A172 (cell line): ENCODE measurements at regions not wholly inside any gene's neighbourhood (a gene's known extent, or its start where the extent isn't known, plus 50 kb on each side); places are given as distances from the start of the nearest gene placed in this dataset.
A peak's percentile ranks its signal among the peaks of the same experiment; 100 is the strongest.

ENCODE experiments used
- DNase-seq: peaks from one replicate; pipeline ENCODE4 v3.0.0-alpha.2; 2015; ENCODE audit warnings: low spot score

GRCh38 chr4:14431155-14432134 is 570.8 kb upstream of the CPEB2 start:
- DNase-seq: no peak

DNA sequence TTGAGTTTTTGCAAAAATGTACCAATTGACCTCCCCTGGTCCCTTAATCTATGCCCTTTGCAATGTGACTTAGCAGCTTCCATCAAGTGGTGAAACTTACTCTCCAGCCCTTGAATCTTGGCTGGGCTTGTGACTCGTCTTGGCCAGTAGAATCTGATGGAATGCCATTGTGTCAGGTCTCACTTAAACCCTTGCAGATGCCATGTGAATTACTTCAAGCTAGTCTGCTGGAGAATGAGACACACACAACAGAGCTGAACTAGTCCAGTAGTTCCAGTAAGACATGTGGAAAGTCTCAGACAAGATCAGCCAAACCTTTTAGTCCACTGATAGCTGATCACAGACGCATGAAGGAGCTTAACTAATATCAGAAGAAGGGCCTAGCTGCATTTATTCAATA is 567.8 kb upstream of the CPEB2 start:
- DNase-seq: no peak

DNA sequence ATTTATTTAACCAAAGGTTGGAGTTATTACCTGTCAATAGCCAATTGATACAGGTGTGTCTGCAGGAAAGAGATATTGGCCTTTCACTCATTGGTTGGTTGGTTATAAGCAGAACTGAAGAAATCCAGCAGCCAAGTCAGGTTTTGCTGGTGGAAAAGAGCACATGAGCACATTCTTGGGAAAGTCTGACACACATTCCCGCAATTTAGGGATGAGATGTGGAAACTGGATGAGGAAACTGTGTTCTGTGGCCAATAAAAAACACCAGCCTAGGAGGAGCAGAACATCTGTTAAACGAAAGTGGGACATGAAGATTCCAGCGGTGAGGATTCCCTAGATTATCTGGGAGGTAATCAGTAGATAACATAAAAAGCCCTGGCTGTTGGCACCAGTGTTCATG is 567.4 kb upstream of the CPEB2 start:
- DNase-seq: no peak

- no peak for DNase-seq
Measured at GRCh38 chr4:14441561-14441960, 560.7 kb upstream of the CPEB2 start.

DNA sequence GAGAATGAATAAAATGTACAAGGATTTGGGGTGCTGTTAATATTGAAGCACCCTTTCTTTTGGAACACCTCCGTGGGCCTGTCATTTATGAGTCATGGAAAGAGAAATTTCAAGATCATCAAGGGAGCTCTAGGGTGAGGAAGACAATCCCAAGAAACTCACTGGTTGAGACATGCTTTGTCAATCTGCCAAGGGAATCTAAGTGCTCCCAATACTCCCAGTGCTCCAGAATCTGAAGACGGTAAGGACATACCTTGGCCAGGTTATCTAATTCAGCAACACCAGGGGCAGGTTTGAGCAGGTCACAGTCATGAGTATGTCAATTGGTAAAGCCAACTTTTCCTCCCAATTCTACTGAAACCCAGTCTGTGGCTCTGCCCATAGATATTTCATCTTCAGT is 556.4 kb upstream of the CPEB2 start:
- no peak for DNase-seq

DNA sequence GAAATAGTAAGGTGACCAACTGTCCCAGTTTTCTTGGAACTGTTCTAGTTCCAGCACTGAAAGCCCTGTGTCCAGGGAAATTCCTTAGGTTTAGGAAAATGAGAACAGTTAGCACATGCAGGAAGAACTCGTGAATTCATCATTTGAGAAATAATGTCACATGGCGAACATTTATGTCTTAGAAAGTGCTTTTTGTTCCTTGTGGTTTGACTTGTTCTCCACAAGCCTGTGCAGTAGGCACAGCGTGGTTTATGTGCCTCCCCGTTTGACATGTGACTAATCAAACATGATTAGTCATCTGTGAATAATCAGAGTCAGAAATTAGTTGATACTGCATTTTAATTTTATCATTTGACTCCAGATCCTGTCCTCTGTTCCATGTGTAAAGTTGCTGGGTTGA is 556.0 kb upstream of the CPEB2 start:
- DNase-seq: peak; percentile 14

- DNase-seq: no peak
Measured at GRCh38 chr4:14446904-14447303, 555.4 kb upstream of the CPEB2 start.

DNA sequence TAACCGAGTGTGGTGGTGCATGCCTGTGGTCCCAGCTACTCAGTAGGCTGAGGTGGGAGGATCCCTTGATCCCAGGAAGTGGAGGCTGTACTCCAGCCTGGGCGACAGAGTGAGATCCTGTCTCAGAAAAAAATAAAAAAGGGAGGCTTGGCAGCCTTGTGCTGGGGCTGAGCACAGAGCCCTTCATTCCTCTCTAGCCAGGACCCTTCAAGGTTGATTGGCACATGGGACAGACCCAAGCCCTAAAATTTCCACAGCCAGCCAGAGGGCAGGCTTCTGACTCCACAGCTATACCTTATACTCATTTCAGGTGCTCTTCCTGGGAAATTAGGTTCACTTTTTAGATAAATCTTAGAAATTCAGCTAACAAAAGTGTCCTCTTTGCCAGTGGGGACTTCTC is 553.0 kb upstream of the CPEB2 start:
- DNase-seq: no peak

DNA sequence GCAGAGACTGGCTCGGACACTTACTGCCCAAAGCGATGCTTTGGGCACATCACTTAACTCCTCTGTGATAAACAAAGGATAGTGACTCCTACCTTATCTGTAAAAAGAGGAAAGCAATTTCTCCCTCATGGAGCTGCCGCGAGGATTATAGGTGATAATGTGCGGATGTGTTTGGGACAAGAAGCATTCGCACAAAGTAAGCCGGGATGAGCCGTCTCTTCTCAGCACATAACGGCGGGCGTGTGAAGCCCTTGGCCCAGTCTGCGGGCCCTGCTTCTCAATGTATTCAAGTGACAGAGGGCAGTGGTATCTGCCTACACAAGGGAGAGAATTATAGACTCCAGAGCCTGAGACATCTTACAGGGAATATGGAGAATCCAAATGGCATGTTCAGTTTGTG is 550.3 kb upstream of the CPEB2 start:
- DNase-seq: no peak

- DNase-seq: no peak
Measured at GRCh38 chr4:14452764-14453163, 549.5 kb upstream of the CPEB2 start.

DNA sequence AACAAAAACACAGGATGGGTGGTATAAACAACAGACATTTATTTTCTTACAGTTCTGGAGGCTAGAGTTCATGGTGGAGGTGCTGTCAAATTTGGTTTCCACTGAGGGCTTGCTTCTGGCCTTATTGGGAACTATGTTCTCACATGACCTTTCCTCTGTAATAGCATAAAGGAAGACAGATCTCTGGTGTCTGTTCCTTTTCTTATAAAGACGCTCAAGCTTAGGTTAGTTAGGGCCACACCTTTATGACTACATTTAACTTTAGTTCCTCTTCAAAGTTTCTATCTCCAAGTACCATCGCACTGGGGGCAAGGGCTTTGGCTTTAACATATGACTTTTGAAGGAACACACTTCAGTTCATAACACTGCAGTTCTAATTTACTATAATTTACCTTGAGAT is 543.8 kb upstream of the CPEB2 start:
- DNase-seq: no peak

GRCh38 chr4:14465057-14465456 is 537.2 kb upstream of the CPEB2 start:
- no peak for DNase-seq

GRCh38 chr4:14465507-14465906 is 536.8 kb upstream of the CPEB2 start:
- no peak for DNase-seq

DNA sequence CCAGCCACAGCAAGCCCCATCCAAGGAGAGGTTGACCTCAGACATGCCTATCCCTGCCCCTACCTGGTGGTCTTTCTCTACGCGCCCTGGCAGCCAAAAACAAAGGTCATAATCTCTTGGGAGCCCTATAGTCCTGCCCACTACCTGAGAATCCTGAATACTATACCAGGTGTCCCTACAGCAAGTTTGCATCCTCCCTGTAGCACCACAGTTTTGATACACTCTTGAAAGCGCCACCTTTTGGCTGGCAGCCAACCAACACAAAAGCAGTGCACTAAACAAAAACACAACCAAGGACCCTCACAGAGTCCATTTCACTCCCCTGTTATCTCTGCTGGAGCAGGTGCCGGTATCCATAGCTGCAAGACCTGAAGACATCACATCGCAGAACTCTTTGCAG is 523.8 kb upstream of the CPEB2 start:
- DNase-seq: no peak

DNA sequence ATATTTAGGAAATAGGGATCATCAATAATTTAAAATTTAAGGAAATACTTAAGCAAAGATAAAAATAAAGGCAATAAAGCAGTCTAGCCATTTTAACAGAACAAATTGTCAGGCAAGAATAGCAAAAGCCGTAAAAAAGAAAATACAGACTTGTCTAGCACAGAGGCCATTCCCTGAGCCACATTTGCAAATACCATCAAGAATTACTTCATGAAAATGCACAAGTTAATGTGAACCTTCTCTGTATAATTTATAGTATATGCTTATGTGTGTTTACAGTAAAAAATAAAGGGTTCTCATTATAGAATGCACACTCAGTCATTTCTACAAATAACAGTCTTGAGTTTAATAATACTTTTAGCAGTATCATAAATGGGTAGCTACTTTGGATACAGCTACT is 505.9 kb upstream of the CPEB2 start:
- no peak for DNase-seq

DNA sequence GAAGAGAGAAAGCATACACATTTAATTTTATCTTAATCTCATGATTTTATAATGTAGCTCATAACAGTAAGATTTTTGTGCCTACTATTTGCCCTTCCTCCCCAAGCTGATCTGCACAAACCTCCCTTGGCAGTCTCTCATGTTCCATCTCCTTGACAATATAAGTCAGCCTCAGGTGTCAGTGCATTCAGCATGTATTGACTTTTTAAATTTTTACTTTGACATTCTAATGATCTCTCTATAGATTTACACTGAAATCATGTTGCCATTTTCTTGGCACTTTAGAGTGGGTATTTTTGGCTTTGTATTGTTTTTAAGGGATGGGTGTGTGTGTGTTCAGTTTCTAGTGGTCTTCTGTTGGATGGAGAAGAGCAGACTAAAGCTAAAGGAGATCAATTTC is 505.3 kb upstream of the CPEB2 start:
- no peak for DNase-seq

GRCh38 chr4:14504162-14504561 is 498.1 kb upstream of the CPEB2 start:
- no peak for DNase-seq

DNA sequence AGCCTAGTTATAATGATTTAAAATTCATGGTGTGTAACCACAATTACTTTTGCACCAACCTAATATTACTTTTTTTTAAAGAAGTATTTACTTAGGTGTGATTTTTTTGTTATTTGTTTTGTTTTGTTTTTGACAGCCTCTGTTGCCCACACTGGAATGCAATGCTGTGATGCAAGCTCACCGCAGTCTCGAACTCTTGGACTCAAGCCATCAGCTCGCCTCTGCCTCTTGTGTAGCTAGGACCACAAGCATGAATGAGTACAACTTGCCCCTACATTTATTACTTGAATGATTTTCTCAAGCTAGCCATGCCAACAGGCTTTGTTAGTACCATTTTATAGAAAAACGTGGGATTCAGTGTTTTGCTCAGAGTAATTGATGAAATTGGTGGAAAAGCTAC is 488.8 kb upstream of the CPEB2 start:
- DNase-seq: peak; percentile 19

DNA sequence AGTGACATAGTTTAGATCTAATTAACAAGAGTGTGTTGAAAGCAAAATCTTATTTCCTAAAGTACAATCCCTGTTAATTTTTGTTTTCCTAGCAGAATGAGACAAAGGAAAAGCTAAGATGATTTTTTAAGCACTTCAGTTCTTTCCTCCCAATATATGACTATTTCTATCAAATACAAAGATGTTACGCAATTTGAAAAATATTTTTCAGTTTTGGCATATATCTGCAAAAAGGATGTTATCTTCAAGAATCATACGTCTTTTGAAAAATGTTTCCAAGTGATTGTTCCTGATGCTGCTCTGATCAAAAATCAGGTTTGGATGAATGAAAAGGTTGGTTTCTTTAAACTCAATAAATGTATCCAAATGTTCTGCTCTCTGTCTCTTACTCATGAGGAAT is 486.7 kb upstream of the CPEB2 start:
- no peak for DNase-seq

DNA sequence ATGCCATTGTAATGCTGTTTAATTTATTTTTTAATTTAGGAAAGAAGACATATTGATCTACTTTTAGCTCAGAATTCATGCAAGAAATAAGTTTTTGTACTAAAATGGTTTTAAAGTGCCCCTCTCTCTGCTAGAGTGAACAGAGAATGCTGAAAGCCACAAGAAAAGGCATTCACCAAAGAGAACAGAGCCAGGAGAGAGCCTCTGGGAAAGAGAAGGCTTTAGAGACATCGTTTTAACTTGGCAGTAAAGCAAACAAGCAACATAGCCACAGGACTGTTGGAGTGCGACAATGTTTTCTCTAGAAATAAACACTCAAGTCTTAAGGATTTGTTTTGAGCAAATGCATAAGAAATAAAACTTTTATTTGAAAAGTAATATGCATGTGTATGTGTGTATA is 484.1 kb upstream of the CPEB2 start:
- DNase-seq: no peak

DNA sequence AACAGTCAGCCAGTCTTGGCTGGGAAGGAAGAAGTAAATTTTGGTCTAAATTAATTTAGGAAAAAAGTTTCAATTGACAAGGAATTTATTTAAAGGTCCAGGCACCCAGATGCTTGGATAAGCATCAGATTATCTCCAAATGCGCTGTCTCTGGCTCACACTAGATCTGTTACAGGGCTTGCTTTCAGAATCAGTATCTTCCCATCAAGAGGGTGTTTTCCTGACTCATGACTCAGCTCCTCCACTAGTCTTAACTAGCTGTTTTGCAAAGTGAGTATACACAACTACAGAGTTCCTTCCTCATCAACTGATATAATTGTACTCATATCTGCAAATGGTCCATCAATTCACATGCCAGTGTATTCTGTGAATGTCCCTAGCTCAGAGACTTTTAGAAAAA is 482.1 kb upstream of the CPEB2 start:
- peak; percentile 51 for DNase-seq

DNA sequence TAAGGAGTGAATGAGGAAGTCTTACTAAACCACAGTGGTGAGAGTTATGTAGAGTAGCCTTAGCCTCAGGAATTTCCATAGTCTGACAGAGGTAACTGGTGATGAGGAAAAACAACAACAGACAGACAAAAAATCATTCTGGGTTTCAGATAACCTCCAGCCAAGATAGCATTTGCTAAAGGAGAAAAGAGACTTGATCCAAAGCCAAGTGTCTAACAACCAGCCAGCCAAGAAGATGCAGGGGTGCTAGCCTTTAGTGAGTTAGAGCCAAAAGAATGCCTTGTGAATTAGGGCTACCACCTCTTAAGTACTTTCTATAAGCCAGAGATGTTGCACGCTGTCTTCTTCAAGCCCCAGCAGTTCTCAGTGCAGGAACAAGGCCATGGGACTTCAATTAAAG is 478.0 kb upstream of the CPEB2 start:
- DNase-seq: no peak

- peak; percentile 35 for DNase-seq
Measured at GRCh38 chr4:14528918-14529317, 473.4 kb upstream of the CPEB2 start.

- peak; percentile 61 for DNase-seq
Measured at GRCh38 chr4:14529653-14530052, 472.6 kb upstream of the CPEB2 start.
